GM23338 (cell line): ENCODE measurements at regions not wholly inside any gene's neighbourhood (a gene's known extent, or its start where the extent isn't known, plus 50 kb on each side); places are given as distances from the start of the nearest gene placed in this dataset.

Experiments used
- ATAC-seq: fragments of 200-7000 bp; cut with Tn5 transposase; 3 replicates; pipeline ENCODE4 v1.9.1; 2020
- DNase-seq: peaks from one replicate; pipeline ENCODE4 v3.0.0-alpha.2; 2015; ENCODE audit warnings: low spot score
- H2AFZ ChIP-seq: fragments of 200-600 bp; sonication (generic); 2 replicates; pipeline ENCODE4 v1.8.0; 2016; ENCODE audit warnings: antibody characterized with exemption, mild to moderate bottlenecking, moderate library complexity
- H3F3A ChIP-seq: fragments of 200-600 bp; sonication (generic); replicated peaks from 2 replicates; pipeline ENCODE4 v1.8.0; 2017; ENCODE audit warnings: antibody characterized with exemption, mixed run types, low read depth
- H3K27ac ChIP-seq: fragments of 200-600 bp; sonication (generic); 2 replicates; pipeline ENCODE4 v1.6.1; 2016; ENCODE audit warnings: low read depth
- H3K27me3 ChIP-seq: fragments of 200-600 bp; sonication (generic); 2 replicates; pipeline ENCODE4 v1.8.0; 2016; ENCODE audit warnings: mild to moderate bottlenecking, mixed run types, moderate library complexity; ENCODE audit not compliant: insufficient read depth
- H3K36me3 ChIP-seq: fragments of 200-600 bp; sonication (generic); 2 replicates; pipeline ENCODE4 v1.8.0; 2016; ENCODE audit warnings: mild to moderate bottlenecking; ENCODE audit not compliant: insufficient read depth
- H3K4me1 ChIP-seq: fragments of 200-600 bp; sonication (generic); 2 replicates; pipeline ENCODE4 v1.8.0; 2016; ENCODE audit warnings: mild to moderate bottlenecking, moderate library complexity; ENCODE audit not compliant: insufficient read depth
- H3K4me2 ChIP-seq: fragments of 200-600 bp; sonication (generic); 2 replicates; pipeline ENCODE4 v1.7.1; 2017; ENCODE audit warnings: mixed run types
- H3K4me3 ChIP-seq: fragments of 200-600 bp; sonication (generic); 2 replicates; pipeline ENCODE4 v1.6.1; 2016; ENCODE audit warnings: mixed run types
- H3K79me2 ChIP-seq: fragments of 200-600 bp; sonication (generic); replicated peaks from 2 replicates; pipeline ENCODE4 v1.8.0; 2017; ENCODE audit warnings: mild to moderate bottlenecking; ENCODE audit not compliant: insufficient read depth
- H3K9me2 ChIP-seq: fragments of 200-600 bp; sonication (generic); 2 replicates; pipeline ENCODE4 v1.8.0; 2017; ENCODE audit not compliant: insufficient read depth
- H4K20me1 ChIP-seq: fragments of 200-600 bp; sonication (generic); replicated peaks from 2 replicates; pipeline ENCODE4 v1.8.0; 2017; ENCODE audit warnings: mild to moderate bottlenecking; ENCODE audit not compliant: insufficient read depth
- H3K27ac Mint-ChIP-seq: 2 replicates; pipeline ENCODE4 v1.8.0; 2020; ENCODE audit warnings: inconsistent platforms, mild to moderate bottlenecking, moderate library complexity, mixed read lengths
- H3K27me3 Mint-ChIP-seq: 3 replicates; pipeline ENCODE4 v1.8.0; 2022; ENCODE audit warnings: low read depth, mild to moderate bottlenecking, moderate library complexity, mixed read lengths, inconsistent platforms; ENCODE audit not compliant: insufficient read depth, poor library complexity
- H3K36me3 Mint-ChIP-seq: 3 replicates; pipeline ENCODE4 v1.8.0; 2021; ENCODE audit warnings: low read depth, mild to moderate bottlenecking, inconsistent platforms, moderate library complexity, mixed read lengths
- H3K4me1 Mint-ChIP-seq: 3 replicates; pipeline ENCODE4 v1.8.0; 2020; ENCODE audit warnings: mild to moderate bottlenecking, inconsistent platforms, mixed read lengths
- H3K4me3 Mint-ChIP-seq: 3 replicates; pipeline ENCODE4 v1.8.0; 2021; ENCODE audit warnings: moderate library complexity, mild to moderate bottlenecking, inconsistent platforms, mixed read lengths
- H3K9me3 Mint-ChIP-seq: 3 replicates; pipeline ENCODE4 v1.8.0; 2020; ENCODE audit warnings: moderate library complexity, mild to moderate bottlenecking, inconsistent platforms, mixed read lengths
- CREB1 ChIP-seq: fragments of 250-450 bp; sonication (Bioruptor Pico); IDR thresholded peaks from 2 replicates; pipeline ENCODE4 v1.5.0; 2020; ENCODE audit warnings: low read depth, mild to moderate bottlenecking, moderate library complexity
- EZH2 ChIP-seq: fragments of 200-600 bp; sonication (generic); IDR thresholded peaks from one replicate; pipeline ENCODE4 v1.8.0; 2017; ENCODE audit warnings: antibody characterized with exemption, mild to moderate bottlenecking, low read depth; ENCODE audit not compliant: unreplicated experiment
- NANOG ChIP-seq: IDR thresholded peaks from 2 replicates; pipeline ENCODE4 v1.6.1; 2016; ENCODE audit warnings: antibody characterized with exemption, borderline replicate concordance
- ZNF462 ChIP-seq: fragments of 250-450 bp; sonication (Bioruptor Pico); IDR thresholded peaks from 2 replicates; pipeline ENCODE4 v1.5.0; 2020; ENCODE audit warnings: mild to moderate bottlenecking, moderate library complexity
- TF ChIP-seq, protein P1 (sequence below): IDR thresholded peaks from one replicate; pipeline ENCODE4 v1.6.1; 2018; ENCODE audit warnings: antibody characterized with exemption; ENCODE audit not compliant: unreplicated experiment

DNA sequence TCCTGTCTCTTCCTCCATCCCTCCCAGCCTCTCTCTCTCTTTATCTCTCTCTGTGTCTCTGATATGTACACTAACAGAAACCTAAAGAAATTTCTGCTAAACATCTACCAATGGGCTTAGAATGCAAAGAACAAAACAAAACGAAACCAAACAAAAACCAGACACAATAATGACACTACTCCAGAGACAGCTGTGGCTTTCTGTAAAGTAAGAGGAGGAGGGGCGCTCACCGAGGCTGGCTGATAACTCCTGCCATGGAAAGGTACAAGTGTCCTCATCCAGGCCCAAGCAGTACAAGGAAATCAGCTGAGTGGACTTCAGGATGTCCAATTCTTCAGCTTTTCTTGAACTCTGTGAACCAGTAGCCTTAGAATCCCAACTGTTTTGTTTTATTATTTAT, 70.4 kb upstream of the FZD8 start:
- Mint-ChIP-seq H3K4me1 (peaks cover 12% of the 10 kb centered on the region; the same call in 2 of the 3 replicates), H3K36me3 (peaks cover 3% of the 10 kb centered on the region; the same call in 2 of the 3 replicates), H3K27ac (no peak overlapping the region), H3K27me3 (peaks cover 3% of the 10 kb centered on the region), H3K9me3 (peaks cover 7% of the 10 kb centered on the region), H3K4me3 (no peak overlapping the region)
- H3K27ac ChIP-seq = no peak overlapping the region
- no peaks in the 10 kb centered on the region for H3K27me3 ChIP-seq
- peaks cover 13% of the 10 kb centered on the region; the same call in 1 of the 2 replicates for H3K4me1 ChIP-seq
- H3K4me2 ChIP-seq = no peak overlapping the region
- H4K20me1 ChIP-seq = no peaks in the 10 kb centered on the region
- no peak overlapping the region for H3K4me3 ChIP-seq
- no peaks in the 10 kb centered on the region for H3F3A ChIP-seq
- H2AFZ ChIP-seq = peak overlapping the region; percentile 78
- no peaks in the 10 kb centered on the region for H3K79me2 ChIP-seq
- no peaks in the 10 kb centered on the region for H3K36me3 ChIP-seq
- DNase-seq = no peak
- H3K9me2 ChIP-seq = peaks cover 5% of the 10 kb centered on the region; the same call in 1 of the 2 replicates
- no peak for ATAC-seq
- TF ChIP-seq, protein P1, sequence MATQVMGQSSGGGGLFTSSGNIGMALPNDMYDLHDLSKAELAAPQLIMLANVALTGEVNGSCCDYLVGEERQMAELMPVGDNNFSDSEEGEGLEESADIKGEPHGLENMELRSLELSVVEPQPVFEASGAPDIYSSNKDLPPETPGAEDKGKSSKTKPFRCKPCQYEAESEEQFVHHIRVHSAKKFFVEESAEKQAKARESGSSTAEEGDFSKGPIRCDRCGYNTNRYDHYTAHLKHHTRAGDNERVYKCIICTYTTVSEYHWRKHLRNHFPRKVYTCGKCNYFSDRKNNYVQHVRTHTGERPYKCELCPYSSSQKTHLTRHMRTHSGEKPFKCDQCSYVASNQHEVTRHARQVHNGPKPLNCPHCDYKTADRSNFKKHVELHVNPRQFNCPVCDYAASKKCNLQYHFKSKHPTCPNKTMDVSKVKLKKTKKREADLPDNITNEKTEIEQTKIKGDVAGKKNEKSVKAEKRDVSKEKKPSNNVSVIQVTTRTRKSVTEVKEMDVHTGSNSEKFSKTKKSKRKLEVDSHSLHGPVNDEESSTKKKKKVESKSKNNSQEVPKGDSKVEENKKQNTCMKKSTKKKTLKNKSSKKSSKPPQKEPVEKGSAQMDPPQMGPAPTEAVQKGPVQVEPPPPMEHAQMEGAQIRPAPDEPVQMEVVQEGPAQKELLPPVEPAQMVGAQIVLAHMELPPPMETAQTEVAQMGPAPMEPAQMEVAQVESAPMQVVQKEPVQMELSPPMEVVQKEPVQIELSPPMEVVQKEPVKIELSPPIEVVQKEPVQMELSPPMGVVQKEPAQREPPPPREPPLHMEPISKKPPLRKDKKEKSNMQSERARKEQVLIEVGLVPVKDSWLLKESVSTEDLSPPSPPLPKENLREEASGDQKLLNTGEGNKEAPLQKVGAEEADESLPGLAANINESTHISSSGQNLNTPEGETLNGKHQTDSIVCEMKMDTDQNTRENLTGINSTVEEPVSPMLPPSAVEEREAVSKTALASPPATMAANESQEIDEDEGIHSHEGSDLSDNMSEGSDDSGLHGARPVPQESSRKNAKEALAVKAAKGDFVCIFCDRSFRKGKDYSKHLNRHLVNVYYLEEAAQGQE = no peak
- TF ChIP-seq CREB1 (CRISPR knock-in tag) (no peak), EZH2 (no peak), NANOG (no peak), ZNF462 (no peak)
